DND-41 (cell line): ENCODE measurements at regions not wholly inside any gene's neighbourhood (a gene's known extent, or its start where the extent isn't known, plus 50 kb on each side); places are given as distances from the start of the nearest gene placed in this dataset.

Experiments used
- EZH2 ChIP-seq: IDR thresholded peaks from 3 replicates; pipeline ENCODE4 v1.6.1; 2012; ENCODE audit warnings: borderline replicate concordance, low read depth, mild to moderate bottlenecking, moderate library complexity, low read length, inconsistent platforms; ENCODE audit not compliant: severe bottlenecking
- TF ChIP-seq, protein P1 (sequence below): IDR thresholded peaks from 2 replicates; pipeline ENCODE4 v1.5.1; 2012; ENCODE audit warnings: borderline replicate concordance, low read length, moderate library complexity, mild to moderate bottlenecking; ENCODE audit not compliant: poor library complexity, severe bottlenecking; ENCODE audit errors: extremely low read depth

DNA sequence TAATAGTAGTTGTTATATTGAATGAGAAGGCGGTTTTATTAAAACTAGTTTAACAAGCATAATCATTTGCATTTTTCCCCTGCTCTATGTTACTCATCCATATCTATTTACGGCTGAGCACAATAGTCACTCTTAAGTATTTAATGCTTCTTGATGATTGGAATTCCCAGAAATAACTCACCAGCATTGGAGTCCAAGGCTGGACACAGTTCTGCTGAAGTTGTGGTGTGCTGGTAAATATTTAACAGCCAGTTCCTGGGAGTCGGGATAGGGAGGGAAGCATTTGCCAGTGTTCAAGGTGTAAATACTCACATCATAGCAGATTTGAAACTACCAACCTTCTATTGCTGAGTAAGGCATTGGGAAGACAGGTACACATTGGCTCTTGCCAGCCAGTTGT lies 315.1 kb downstream of the MTX2 start:
- TF ChIP-seq, protein P1, sequence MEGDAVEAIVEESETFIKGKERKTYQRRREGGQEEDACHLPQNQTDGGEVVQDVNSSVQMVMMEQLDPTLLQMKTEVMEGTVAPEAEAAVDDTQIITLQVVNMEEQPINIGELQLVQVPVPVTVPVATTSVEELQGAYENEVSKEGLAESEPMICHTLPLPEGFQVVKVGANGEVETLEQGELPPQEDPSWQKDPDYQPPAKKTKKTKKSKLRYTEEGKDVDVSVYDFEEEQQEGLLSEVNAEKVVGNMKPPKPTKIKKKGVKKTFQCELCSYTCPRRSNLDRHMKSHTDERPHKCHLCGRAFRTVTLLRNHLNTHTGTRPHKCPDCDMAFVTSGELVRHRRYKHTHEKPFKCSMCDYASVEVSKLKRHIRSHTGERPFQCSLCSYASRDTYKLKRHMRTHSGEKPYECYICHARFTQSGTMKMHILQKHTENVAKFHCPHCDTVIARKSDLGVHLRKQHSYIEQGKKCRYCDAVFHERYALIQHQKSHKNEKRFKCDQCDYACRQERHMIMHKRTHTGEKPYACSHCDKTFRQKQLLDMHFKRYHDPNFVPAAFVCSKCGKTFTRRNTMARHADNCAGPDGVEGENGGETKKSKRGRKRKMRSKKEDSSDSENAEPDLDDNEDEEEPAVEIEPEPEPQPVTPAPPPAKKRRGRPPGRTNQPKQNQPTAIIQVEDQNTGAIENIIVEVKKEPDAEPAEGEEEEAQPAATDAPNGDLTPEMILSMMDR = no peak
- no peak for TF ChIP-seq EZH2
